COLO829 (cell line): ENCODE measurements at regions not wholly inside any gene's neighbourhood (a gene's known extent, or its start where the extent isn't known, plus 50 kb on each side); places are given as distances from the start of the nearest gene placed in this dataset.
"Not testable (repeated sequence)": the region's sequence is repeated elsewhere in the genome, so short reads cannot be mapped to it uniquely, and the experiment has no call there.

Source experiments
- DNase-seq: peaks from one replicate; pipeline ENCODE4 v3.0.0; 2012; ENCODE audit warnings: low spot score

DNA sequence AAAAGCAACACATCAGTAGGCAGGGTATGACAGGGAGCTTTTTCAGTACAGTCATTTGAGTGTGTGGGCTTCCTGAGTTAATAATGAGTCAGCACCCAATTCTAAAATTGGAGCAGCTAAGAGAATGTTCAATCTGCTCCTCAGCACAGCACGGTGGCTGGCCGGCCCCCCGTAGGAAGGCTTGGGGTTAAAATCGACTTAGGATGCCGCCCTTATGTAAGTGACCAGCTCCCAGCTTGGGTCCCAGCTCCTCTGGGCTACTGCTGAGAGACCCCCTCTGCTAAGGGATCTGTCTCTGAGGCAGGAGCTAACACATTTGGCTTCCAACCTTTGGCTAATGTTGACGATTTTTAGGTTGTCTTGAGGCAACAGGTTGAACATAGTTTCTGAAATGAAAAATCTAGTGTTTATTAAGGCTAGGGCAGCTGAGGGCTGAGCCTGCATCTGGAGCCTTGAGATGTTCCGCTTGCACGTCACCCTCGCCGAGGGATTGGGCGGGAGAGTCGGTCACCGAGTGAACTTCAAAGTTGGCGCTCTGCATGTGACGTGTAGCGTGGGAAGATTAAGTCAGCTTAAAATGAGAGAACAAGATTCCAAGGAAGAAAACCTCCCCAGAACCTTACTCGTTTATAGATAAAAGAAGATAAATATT is 291.3 kb upstream of the PLGLB2 start:
- not testable (repeated sequence) for DNase-seq

DNA sequence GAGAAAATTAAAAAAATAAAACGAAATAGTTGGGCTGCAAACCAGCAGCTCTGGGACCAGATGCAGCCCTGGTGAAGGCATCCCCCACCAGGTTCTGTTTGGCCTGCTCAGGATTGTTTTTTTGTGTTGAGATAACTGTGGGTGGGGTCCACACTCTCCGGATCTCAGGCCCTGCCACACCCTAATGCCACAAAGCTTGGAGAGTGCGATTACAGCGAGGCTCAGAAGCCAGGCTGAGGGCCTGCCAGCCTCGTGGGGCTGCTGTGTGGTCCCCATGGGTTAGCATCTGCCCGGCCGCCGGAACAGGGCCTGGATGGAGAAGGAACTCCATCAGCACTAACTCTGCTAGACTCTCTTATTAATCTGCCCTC is 290.8 kb upstream of the PLGLB2 start:
- DNase-seq = not testable (repeated sequence)

GRCh38 chr2:87458938-87459337 is 288.9 kb upstream of the PLGLB2 start:
- DNase-seq = not testable (repeated sequence)

DNA sequence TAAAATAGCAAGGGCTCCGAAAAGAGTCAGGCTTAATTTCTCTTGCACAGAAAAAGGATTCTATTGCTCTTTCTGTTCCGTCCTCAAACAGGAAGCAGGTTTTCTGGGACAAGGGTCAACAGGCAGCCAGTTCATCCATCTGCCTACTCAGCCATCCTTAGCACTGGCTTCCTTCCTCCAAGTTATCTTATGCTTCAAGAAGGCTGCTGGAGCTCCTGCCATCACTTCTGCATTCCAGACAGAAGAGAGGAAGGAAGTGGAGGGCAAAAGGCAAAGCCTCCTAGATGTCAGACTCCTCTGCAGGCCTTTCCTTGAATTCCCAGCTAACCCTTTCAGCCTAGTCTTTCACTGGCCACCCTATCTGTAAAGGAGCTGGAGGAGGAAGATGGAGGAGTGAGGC is 287.8 kb upstream of the PLGLB2 start:
- DNase-seq = not testable (repeated sequence)

GRCh38 chr2:87460662-87461061 is 287.2 kb upstream of the PLGLB2 start:
- not testable (repeated sequence) for DNase-seq

DNA sequence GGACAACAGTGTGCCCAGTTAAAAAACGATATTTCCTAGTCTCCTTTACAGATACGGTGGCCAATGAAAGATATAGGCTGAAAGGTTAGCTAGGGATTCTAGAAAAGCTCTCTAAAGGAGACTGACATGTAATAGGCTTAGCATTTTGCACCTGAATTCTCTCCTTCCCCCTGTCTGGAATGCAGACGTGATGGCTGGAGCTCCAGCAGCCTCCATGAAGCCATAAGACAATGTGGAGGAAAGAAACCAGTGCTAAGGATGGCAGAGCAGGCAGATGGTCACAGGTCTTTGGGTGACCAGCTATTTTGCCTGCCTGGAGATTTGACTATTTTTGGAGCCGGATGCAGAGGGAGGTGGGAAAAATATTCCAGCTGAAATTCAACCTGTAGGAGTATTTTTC is 286.2 kb upstream of the PLGLB2 start:
- DNase-seq = not testable (repeated sequence)

GRCh38 chr2:87464219-87464618 is 283.7 kb upstream of the PLGLB2 start:
- DNase-seq = not testable (repeated sequence)

DNA sequence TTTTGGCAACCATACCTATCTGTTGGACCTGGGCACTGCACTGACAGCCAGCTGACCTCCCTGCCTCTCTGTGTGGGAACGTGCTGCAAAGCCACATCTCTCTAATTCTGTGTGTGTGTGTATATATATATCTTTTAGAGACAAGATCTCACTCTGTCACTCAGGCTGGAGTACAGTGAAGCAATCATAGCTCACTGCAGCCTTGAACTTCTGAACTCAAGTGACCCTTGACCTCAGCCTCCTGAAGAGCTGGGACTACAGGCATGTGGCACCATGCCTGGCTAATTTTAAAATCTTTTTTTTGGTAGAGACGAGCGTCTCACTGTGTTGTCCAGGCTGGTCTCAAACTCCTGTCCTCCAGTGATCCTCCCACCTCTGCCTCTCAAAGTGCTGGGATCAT is 282.2 kb upstream of the PLGLB2 start:
- DNase-seq = not testable (repeated sequence)

- DNase-seq = not testable (repeated sequence)
These were observed 281.2 kb upstream of the PLGLB2 start for GRCh38 chr2:87466591-87467120.

DNA sequence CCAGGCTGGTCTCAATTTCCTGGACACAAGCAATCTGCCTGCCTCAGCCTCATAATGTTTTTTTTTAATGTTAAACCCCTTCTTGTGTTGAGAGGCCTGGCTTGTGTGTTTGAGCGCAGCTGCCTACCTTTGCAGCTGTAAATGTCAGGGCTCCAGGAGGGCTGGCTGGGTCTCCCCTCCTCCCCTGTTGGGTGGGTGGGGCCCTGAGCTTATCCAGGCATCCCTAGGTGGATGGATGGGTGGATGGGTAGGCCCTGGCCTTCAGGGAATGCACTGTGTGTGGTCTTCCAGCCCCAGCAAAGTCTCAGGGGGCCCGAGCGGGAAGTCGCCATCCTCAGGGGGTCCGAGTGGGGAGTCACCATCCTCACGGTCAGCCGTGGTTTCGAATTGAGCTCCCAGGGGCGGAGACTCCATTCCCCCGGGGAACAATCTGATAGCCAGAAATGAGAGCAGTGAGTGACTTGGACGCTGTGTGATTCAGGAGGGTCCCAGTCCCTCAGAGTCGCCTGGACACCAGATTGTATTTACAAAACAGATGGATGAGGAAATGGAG is 279.4 kb upstream of the PLGLB2 start:
- not testable (repeated sequence) for DNase-seq

GRCh38 chr2:87469180-87470151 is 278.4 kb upstream of the PLGLB2 start:
- not testable (repeated sequence) for DNase-seq

- not testable (repeated sequence) for DNase-seq
These were observed 277.2 kb upstream of the PLGLB2 start for GRCh38 chr2:87470381-87471380.

DNA sequence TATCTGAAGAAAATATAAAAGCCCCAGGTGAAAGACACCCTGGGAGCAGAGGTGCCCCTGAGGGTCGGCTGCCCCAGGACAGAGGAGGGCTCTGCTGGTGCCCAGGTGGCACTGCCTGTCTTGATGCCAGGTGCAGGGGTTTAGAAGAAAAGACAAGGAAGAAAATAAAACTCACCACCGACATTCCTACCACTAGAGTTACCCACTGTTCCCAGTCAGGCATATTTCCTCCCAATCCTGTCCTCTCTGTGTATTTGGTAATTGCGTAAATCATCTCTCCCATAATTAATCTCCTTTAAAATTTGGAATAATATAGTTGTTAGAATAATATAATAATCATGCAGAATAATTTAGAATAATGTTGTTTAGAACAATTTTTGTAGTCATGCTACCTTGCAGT is 276.4 kb upstream of the PLGLB2 start:
- DNase-seq = not testable (repeated sequence)

- DNase-seq = not testable (repeated sequence)
These were observed 271.5 kb upstream of the PLGLB2 start for GRCh38 chr2:87476223-87476872.

GRCh38 chr2:87476936-87477335 is 271.0 kb upstream of the PLGLB2 start:
- not testable (repeated sequence) for DNase-seq

- not testable (repeated sequence) for DNase-seq
These were observed 270.0 kb upstream of the PLGLB2 start for GRCh38 chr2:87477669-87478428.

DNA sequence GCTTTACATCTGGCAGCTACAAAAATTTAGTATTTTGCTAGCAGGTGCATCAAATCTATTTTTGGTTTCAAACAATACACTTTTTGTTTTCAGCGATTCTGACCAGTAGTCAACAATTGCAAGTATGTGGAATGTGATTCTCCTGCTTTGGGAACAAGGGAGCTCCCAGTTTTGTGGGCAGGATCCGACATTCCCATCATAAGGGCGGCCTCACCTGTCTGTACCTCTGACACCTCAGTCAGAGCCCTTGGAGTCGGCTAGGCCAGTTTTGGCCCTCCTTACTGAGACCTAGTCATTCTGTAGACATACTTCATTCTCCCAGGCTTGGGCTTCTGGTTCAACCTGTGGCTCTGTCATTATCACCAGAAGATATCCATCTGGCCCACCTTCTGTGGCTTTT is 269.0 kb upstream of the PLGLB2 start:
- not testable (repeated sequence) for DNase-seq

DNA sequence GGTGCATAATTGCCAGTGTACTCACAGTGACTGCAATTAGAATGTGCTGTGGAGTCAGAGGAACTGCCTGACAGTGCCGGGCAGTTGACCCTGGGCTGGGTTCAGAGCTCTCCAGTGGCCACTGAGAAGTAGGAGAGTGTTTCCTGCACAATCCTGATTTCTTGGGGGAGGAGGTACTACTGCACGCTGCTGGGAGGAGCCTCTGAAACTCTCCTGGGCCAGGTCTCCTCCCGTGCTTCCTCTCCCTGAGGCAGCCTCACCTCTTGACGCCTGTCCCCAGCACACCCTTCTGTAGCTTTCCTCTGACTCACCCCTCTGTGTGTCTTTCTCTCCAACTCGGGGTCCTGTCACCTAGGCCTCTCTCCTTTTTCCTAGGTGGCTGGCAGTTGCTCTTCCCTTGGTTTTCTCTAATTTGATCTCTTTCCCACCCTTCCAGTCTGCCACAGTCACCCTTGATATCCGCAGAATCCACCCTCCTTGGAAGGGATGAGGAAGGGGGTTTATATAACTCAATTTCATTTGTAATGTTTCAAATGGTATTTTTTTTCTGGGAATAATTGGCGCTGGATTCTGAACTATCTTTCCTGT is 264.7 kb upstream of the PLGLB2 start:
- DNase-seq = not testable (repeated sequence)

DNA sequence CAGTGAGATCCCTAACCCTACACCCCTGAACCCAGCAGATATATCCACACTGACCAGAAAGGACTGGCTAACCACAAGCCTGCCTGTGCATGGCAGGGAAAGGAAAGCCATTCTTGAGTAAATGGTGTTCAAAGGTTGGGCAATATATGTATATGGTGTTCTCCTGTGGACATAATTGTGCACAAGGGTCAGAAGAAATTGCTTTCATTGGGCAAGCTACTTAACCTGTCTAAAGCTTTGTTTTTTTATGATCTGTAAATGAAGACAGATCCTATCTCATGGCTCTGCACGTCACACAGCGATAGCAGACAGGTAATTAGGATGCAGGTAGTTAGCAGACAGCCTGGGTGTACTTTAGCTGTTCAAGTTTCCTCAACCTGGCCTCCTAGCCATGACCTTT is 263.5 kb upstream of the PLGLB2 start:
- DNase-seq = not testable (repeated sequence)
